ENCODE measurements at regions not wholly inside any gene's neighbourhood (a gene's known extent, or its start where the extent isn't known, plus 50 kb on each side); places are given as distances from the start of the nearest gene placed in this dataset.

- TF ChIP-seq CTCF (conservative IDR thresholded peaks at IDR 0.05) (no peak), EZH2 (IDR thresholded peaks at IDR 0.05; ENCODE audit: low read depth) (no peak)
Measured at GRCh38 chr17:77641718-77642117, 316.8 kb upstream of the TNRC6C start.
